GM23338 (cell line): ENCODE measurements at regions not wholly inside any gene's neighbourhood (a gene's known extent, or its start where the extent isn't known, plus 50 kb on each side); places are given as distances from the start of the nearest gene placed in this dataset.

Source experiments
- ATAC-seq: fragments of 200-7000 bp; cut with Tn5 transposase; 3 replicates; pipeline ENCODE4 v1.9.1; 2020
- DNase-seq: peaks from one replicate; pipeline ENCODE4 v3.0.0-alpha.2; 2015; ENCODE audit warnings: low spot score
- H2AFZ ChIP-seq: fragments of 200-600 bp; sonication (generic); 2 replicates; pipeline ENCODE4 v1.8.0; 2016; ENCODE audit warnings: antibody characterized with exemption, mild to moderate bottlenecking, moderate library complexity
- H3F3A ChIP-seq: fragments of 200-600 bp; sonication (generic); replicated peaks from 2 replicates; pipeline ENCODE4 v1.8.0; 2017; ENCODE audit warnings: antibody characterized with exemption, mixed run types, low read depth
- H3K27ac ChIP-seq: fragments of 200-600 bp; sonication (generic); 2 replicates; pipeline ENCODE4 v1.6.1; 2016; ENCODE audit warnings: low read depth
- H3K27me3 ChIP-seq: fragments of 200-600 bp; sonication (generic); 2 replicates; pipeline ENCODE4 v1.8.0; 2016; ENCODE audit warnings: mild to moderate bottlenecking, mixed run types, moderate library complexity; ENCODE audit not compliant: insufficient read depth
- H3K36me3 ChIP-seq: fragments of 200-600 bp; sonication (generic); 2 replicates; pipeline ENCODE4 v1.8.0; 2016; ENCODE audit warnings: mild to moderate bottlenecking; ENCODE audit not compliant: insufficient read depth
- H3K4me1 ChIP-seq: fragments of 200-600 bp; sonication (generic); 2 replicates; pipeline ENCODE4 v1.8.0; 2016; ENCODE audit warnings: mild to moderate bottlenecking, moderate library complexity; ENCODE audit not compliant: insufficient read depth
- H3K4me2 ChIP-seq: fragments of 200-600 bp; sonication (generic); 2 replicates; pipeline ENCODE4 v1.7.1; 2017; ENCODE audit warnings: mixed run types
- H3K4me3 ChIP-seq: fragments of 200-600 bp; sonication (generic); 2 replicates; pipeline ENCODE4 v1.6.1; 2016; ENCODE audit warnings: mixed run types
- H3K79me2 ChIP-seq: fragments of 200-600 bp; sonication (generic); replicated peaks from 2 replicates; pipeline ENCODE4 v1.8.0; 2017; ENCODE audit warnings: mild to moderate bottlenecking; ENCODE audit not compliant: insufficient read depth
- H3K9me2 ChIP-seq: fragments of 200-600 bp; sonication (generic); 2 replicates; pipeline ENCODE4 v1.8.0; 2017; ENCODE audit not compliant: insufficient read depth
- H4K20me1 ChIP-seq: fragments of 200-600 bp; sonication (generic); replicated peaks from 2 replicates; pipeline ENCODE4 v1.8.0; 2017; ENCODE audit warnings: mild to moderate bottlenecking; ENCODE audit not compliant: insufficient read depth
- H3K27ac Mint-ChIP-seq: 2 replicates; pipeline ENCODE4 v1.8.0; 2020; ENCODE audit warnings: inconsistent platforms, mild to moderate bottlenecking, moderate library complexity, mixed read lengths
- H3K27me3 Mint-ChIP-seq: 3 replicates; pipeline ENCODE4 v1.8.0; 2022; ENCODE audit warnings: low read depth, mild to moderate bottlenecking, moderate library complexity, mixed read lengths, inconsistent platforms; ENCODE audit not compliant: insufficient read depth, poor library complexity
- H3K36me3 Mint-ChIP-seq: 3 replicates; pipeline ENCODE4 v1.8.0; 2021; ENCODE audit warnings: low read depth, mild to moderate bottlenecking, inconsistent platforms, moderate library complexity, mixed read lengths
- H3K4me1 Mint-ChIP-seq: 3 replicates; pipeline ENCODE4 v1.8.0; 2020; ENCODE audit warnings: mild to moderate bottlenecking, inconsistent platforms, mixed read lengths
- H3K4me3 Mint-ChIP-seq: 3 replicates; pipeline ENCODE4 v1.8.0; 2021; ENCODE audit warnings: moderate library complexity, mild to moderate bottlenecking, inconsistent platforms, mixed read lengths
- H3K9me3 Mint-ChIP-seq: 3 replicates; pipeline ENCODE4 v1.8.0; 2020; ENCODE audit warnings: moderate library complexity, mild to moderate bottlenecking, inconsistent platforms, mixed read lengths
- CTCF ChIP-seq, 2 experiments: fragments of 200-600 bp in 1 of 2; sonication (generic) in 1 of 2; conservative IDR thresholded peaks; 2 replicates each; pipeline versions ENCODE4 v1.5.1 to v1.6.1; 2016 to 2017; ENCODE audit warnings: antibody characterized with exemption in 2 of 2, low read depth in 2 of 2, mild to moderate bottlenecking in 2 of 2, moderate library complexity in 1 of 2
- ETS1 ChIP-seq: IDR thresholded peaks from 2 replicates; pipeline ENCODE4 v1.6.1; 2016; ENCODE audit warnings: antibody characterized with exemption
- EZH2 ChIP-seq: fragments of 200-600 bp; sonication (generic); IDR thresholded peaks from one replicate; pipeline ENCODE4 v1.8.0; 2017; ENCODE audit warnings: antibody characterized with exemption, mild to moderate bottlenecking, low read depth; ENCODE audit not compliant: unreplicated experiment
- EZH2phosphoT487 ChIP-seq: fragments of 200-600 bp; sonication (generic); IDR thresholded peaks from one replicate; pipeline ENCODE4 v1.8.1; 2018; ENCODE audit warnings: antibody characterized with exemption; ENCODE audit not compliant: unreplicated experiment
- JUNB ChIP-seq: IDR thresholded peaks from one replicate; pipeline ENCODE4 v1.6.1; 2016; ENCODE audit warnings: antibody characterized with exemption; ENCODE audit not compliant: unreplicated experiment
- NANOG ChIP-seq: IDR thresholded peaks from 2 replicates; pipeline ENCODE4 v1.6.1; 2016; ENCODE audit warnings: antibody characterized with exemption, borderline replicate concordance
- POLR2AphosphoS5 ChIP-seq: IDR thresholded peaks from 2 replicates; pipeline ENCODE4 v1.6.1; 2016; ENCODE audit warnings: antibody characterized with exemption, low read depth
- REST ChIP-seq: IDR thresholded peaks from one replicate; pipeline ENCODE4 v1.6.1; 2018; ENCODE audit warnings: antibody characterized with exemption; ENCODE audit not compliant: unreplicated experiment
- ZNF114 ChIP-seq: fragments of 250-450 bp; sonication (Bioruptor Pico); IDR thresholded peaks from 2 replicates; pipeline ENCODE4 v1.5.0; 2020; ENCODE audit warnings: mild to moderate bottlenecking, moderate library complexity
- ZNF331 ChIP-seq: fragments of 250-450 bp; sonication (Bioruptor Pico); IDR thresholded peaks from 2 replicates; pipeline ENCODE4 v1.5.0; 2020; ENCODE audit warnings: low read depth, mild to moderate bottlenecking, moderate library complexity

- no peak overlapping the region for H3K27ac Mint-ChIP-seq
- H3K36me3 ChIP-seq, result no peaks in the 10 kb centered on the region
- no peak overlapping the region for H2AFZ ChIP-seq
- no peak for TF ChIP-seq EZH2phosphoT487
- TF ChIP-seq JUNB, result no peak
- TF ChIP-seq REST, result no peak
- TF ChIP-seq CTCF (conservative IDR thresholded peaks at IDR 0.05; ENCODE audit: low read depth in 2 of 2), result no peak
- TF ChIP-seq NANOG, result no peak
- H3K4me1 ChIP-seq, result no peaks in the 10 kb centered on the region
- no peak overlapping the region for H3K4me3 Mint-ChIP-seq
- H3F3A ChIP-seq, result no peaks in the 10 kb centered on the region
- H4K20me1 ChIP-seq, result no peaks in the 10 kb centered on the region
- no peaks in the 10 kb centered on the region for H3K36me3 Mint-ChIP-seq
- DNase-seq (no peak), ATAC-seq (no peak)
- no peaks in the 10 kb centered on the region for H3K79me2 ChIP-seq
- H3K27me3 ChIP-seq, result no peaks in the 10 kb centered on the region
- no peak overlapping the region for H3K4me2 ChIP-seq
- no peak overlapping the region for H3K27ac ChIP-seq
- no peak overlapping the region for H3K4me3 ChIP-seq
- H3K9me3 Mint-ChIP-seq, result no peaks in the 10 kb centered on the region
- no peaks in the 10 kb centered on the region for H3K4me1 Mint-ChIP-seq
- no peaks in the 10 kb centered on the region for H3K27me3 Mint-ChIP-seq
- H3K9me2 ChIP-seq, result peaks cover 4% of the 10 kb centered on the region; the same call in 1 of the 2 replicates
These were observed 354.5 kb downstream of the PID1 start for GRCh38 chr2:228916416-228917090.

GRCh38 chr2:228913176-228913575 lies 357.9 kb downstream of the PID1 start:
- Histone ChIP-seq H3F3A (no peaks in the 10 kb centered on the region), H2AFZ (no peak overlapping the region), H3K9me2 (no peaks in the 10 kb centered on the region), H3K27ac (no peak overlapping the region), H3K4me2 (no peak overlapping the region), H3K36me3 (no peaks in the 10 kb centered on the region), H3K27me3 (no peaks in the 10 kb centered on the region), H3K4me1 (no peaks in the 10 kb centered on the region), H3K79me2 (no peaks in the 10 kb centered on the region), H3K4me3 (no peak overlapping the region), H4K20me1 (no peaks in the 10 kb centered on the region)
- Mint-ChIP-seq H3K9me3 (no peaks in the 10 kb centered on the region), H3K27me3 (no peaks in the 10 kb centered on the region), H3K4me1 (no peaks in the 10 kb centered on the region), H3K4me3 (no peak overlapping the region), H3K27ac (no peak overlapping the region), H3K36me3 (no peaks in the 10 kb centered on the region)
- DNase-seq (no peak), ATAC-seq (no peak)
- TF ChIP-seq ZNF114 (no peak), NANOG (no peak), POLR2AphosphoS5 (no peak), EZH2 (no peak), JUNB (no peak), ETS1 (no peak), CTCF (conservative IDR thresholded peaks at IDR 0.05; ENCODE audit: low read depth in 2 of 2) (no peak), REST (no peak), EZH2phosphoT487 (no peak), ZNF331 (CRISPR knock-in tag) (no peak)
